ENCODE measurements at regions not wholly inside any gene's neighbourhood (a gene's known extent, or its start where the extent isn't known, plus 50 kb on each side); places are given as distances from the start of the nearest gene placed in this dataset.

DNA sequence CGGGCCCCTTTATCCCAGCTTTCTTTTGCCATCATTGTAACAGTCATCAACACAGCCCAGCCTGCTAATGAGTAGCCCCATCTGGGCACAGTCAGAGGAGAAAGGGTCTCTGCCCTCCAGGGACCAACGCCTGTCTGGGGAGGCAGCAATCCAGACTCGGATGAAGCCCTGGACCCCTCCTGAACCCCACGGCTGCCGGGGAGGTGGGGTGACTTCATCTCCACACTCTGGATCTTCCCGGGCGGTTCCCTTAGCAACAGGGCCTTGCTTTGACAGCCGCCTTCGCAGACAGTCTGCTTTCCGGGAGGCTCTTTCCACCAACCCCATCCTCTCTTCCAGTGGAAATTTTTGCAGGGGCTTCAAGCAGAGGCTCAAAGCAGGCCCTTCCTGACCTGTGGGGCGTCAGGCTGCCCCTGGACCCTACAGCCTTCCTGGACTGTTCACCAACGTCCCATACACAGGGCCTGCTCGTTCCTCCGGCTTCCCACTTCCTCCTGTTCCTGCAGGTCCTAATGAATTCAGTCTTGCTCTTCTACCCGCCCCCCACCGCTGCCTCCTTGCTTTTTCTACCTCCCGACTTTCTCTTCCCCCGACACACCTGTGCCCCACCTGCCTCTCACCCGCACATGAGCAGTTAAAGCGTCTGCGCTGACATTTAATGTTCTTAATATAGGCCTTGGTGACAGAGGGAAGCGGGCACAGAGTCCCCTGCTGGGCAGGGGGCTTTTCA is 161.7 kb upstream of the MVB12B start:
- TF ChIP-seq POLR2A (IDR thresholded peaks at IDR 0.05) (no peak), POLR2AphosphoS5 (IDR thresholded peaks at IDR 0.05) (no peak)

Measured in suprapubic skin (tissue), 4 donors.